GM18519 (cell line): ENCODE measurements at regions not wholly inside any gene's neighbourhood (a gene's known extent, or its start where the extent isn't known, plus 50 kb on each side); places are given as distances from the start of the nearest gene placed in this dataset.
"Not testable (repeated sequence)": the region's sequence is repeated elsewhere in the genome, so short reads cannot be mapped to it uniquely, and the experiment has no call there.

Experiments used
- ATAC-seq: cut with Tn5 transposase; IDR thresholded peaks from one replicate; pipeline ENCODE4 v1.9.1; 2021; ENCODE audit warnings: mild to moderate bottlenecking, moderate library complexity; ENCODE audit not compliant: unreplicated experiment, low FRiP score

GRCh38 chr12:75944097-75944904 lies 87.3 kb downstream of the PHLDA1 start:
- ATAC-seq: peak; percentile 94

GRCh38 chr12:75943730-75944096 lies 87.9 kb downstream of the PHLDA1 start:
- ATAC-seq: no peak

DNA sequence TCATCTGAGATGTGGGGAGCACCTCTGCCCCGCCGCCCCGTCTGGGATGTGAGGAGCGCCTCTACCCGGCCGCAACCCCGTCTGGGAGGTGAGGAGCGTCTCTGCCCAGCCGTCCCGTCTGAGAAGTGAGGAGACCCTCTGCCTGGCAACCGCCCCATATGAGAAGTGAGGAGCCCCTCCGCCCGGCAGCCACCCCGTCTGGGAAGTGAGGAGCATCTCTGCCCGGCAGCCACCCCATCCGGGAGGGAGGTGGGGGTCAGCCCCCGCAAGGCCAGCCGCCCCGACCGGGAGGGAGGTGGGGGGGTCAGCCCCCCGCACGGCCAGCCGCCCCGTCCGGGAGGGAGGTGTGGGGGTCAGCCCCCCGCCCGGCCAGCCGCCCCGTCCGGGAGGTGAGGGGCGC lies 89.9 kb downstream of the PHLDA1 start:
- not testable (repeated sequence) for ATAC-seq

DNA sequence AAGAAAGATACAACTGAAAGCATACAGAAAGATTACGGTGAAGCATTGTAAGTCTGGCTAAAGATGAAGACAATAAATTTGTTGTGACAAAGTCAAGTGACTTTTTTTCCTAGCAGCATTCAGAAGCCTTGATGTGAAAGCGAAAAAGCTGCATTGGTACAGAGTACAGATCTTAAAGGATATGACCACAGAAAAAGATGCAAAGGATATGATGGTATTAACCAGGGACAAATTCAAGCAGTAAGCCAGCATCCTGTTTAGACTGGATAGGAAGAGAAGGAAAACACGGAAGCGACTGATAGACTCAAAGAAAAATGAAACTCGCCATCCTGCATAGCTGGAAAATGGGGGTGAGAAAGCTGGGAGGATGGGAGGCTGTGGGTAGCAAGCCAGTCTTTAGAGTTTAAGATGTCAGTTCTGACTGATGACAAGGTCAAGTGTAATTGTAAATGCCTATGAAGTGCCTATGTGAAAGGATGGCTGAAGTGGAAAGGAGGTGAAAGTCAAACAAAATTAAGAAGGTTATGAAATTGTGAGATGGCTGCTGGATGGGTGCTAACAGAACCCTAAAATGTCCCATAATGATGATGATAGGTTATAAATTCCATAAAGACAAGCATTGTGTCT lies 92.4 kb downstream of the PHLDA1 start:
- ATAC-seq: no peak

GRCh38 chr12:75938189-75938588 lies 93.4 kb downstream of the PHLDA1 start:
- ATAC-seq: no peak

DNA sequence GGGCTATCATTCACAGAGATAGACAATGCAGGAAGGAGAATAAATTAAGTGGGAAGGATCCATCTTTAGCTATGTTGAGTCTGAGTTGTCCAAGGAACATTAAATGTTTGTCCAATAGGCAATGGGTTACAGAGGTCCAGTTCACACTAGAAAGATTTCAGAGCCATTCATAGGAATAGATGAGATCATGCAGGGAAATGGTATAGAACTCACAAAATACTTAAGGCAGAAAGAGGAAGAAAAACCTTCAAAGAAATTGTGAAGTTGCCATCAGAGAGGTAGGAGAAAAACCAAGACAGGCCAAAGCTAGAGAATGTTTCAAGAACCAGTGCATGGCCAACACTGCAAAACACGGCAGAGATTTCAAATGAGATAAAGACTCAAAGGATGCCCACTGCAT lies 94.1 kb downstream of the PHLDA1 start:
- ATAC-seq: no peak

- ATAC-seq: no peak
Measured at GRCh38 chr12:75936515-75937440, 94.8 kb downstream of the PHLDA1 start.

DNA sequence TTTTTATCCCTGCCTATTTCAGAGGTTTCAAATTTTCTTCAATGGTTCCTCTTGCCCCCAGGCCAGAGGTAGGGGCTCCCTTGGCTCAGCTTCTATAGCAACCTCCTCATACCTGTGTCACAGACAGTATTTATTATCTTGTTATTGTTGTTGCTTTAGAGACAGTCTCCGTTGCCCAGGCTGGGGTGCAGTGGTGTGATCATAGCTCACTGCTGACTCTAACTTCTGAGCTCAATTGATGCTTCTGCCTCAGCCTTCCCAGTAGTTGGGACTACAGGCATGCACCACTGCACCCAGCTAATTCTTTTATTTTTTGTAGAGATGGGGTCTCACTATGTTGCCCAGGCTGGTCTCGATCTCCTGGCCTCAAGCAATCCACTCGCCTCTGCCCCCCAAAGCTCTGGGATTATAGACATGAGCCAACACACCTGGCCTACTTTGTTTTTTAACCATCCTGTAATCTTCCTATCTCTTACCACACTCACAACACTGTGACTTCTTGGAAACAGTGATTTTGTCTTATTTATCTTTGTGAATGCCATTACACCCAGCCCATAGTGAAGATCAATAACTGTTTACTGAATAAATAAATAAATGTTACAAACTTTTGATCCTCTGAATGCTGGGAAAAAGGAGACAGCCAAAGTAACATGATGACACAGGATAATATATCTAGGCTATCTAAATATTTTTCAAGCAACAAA lies 95.9 kb downstream of the PHLDA1 start:
- ATAC-seq: no peak

DNA sequence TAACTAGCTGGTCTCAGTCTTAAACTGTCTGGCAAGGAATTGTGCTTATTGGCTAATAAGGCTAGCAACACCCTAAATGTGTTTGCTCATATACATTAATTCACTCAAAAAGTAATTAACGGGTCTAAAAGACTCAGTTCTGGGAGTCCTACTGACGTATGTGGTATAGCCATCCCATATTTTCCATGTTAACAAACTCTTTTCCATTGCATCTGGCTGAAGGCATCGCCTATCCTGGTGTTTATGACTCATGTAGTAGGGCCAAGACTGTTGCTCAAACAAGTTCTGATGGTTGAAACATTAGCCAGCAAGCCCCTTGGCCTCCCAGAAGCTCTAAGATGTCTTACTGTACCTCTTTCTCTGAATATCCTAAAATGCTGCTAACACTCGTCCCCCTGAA lies 98.5 kb downstream of the PHLDA1 start:
- no peak for ATAC-seq

DNA sequence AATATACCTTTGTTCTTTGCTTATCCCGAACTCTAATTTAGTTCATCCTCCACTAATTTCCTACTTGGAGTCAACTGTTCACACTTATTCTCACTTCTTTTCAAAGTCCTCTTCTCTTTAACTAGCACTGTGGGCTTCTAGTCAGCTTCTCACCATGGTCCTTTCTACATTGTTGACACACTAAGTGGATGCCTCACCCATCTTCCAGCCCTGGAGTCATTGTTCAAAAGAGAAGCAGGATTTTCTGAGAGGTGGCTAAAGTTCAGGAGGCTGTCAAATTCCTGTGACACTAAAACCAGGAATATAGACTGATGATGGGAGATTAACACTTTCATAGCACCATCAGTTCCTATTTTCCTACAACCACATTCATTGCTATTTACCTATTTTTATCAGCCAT lies 99.3 kb downstream of the PHLDA1 start:
- ATAC-seq: no peak

GRCh38 chr12:75923964-75924666 lies 107.5 kb downstream of the PHLDA1 start:
- ATAC-seq: no peak

DNA sequence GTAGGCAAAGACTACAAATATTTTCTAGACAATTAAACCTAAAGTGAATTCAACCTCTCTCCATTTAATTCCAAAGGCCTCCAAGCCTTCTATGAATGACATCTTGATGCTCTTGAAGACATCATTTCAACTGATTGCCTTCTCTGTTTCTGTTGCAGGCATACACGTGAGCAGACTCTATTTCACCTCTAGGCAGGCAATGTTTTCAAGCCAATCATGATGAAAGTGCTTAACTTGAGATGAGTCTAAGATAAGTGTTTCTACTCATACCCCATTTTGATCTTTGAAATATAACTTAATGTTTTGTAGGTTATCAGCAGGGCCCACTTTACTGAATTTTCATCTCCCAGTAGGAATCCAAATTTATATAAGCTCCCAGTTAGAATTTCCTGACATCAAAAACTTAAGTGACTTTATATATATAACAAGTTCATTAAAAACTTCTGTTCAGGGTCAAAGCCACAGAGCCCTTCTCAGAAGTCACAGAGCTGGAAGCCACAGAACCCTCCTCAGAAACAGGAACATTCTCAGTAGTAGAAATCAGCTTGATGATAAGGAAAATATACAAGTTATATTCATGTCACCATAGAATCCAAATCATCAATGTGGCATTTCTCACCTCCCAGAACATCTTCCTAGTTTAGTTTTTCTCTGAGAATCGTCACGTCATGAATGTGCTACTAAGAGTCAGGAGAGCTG lies 108.5 kb downstream of the PHLDA1 start:
- no peak for ATAC-seq

GRCh38 chr12:75921622-75922289 lies 109.8 kb downstream of the PHLDA1 start:
- ATAC-seq: no peak

GRCh38 chr12:75917715-75918114 lies 113.9 kb downstream of the PHLDA1 start:
- ATAC-seq: no peak

DNA sequence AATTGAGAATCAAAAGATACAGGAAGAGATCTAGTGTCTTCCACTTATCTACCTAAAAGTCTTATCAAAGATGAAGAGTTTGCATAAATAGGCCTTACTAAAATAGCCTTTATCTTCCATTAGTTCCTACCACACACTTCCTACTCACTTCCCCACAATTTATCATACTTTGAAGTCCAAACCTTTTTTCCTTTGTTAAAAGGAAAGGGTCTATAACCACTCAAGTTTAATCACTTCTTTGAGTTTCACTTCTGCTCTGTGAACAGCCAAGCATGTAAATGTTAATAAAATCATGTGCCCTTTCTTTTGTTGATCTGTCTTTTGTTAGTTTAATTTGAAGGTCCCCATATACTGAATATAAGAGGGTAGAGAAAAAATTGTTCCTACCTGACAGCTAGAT lies 114.5 kb downstream of the PHLDA1 start:
- ATAC-seq: peak; percentile 69

- no peak for ATAC-seq
Measured at GRCh38 chr12:75913502-75914351, 117.8 kb downstream of the PHLDA1 start.

DNA sequence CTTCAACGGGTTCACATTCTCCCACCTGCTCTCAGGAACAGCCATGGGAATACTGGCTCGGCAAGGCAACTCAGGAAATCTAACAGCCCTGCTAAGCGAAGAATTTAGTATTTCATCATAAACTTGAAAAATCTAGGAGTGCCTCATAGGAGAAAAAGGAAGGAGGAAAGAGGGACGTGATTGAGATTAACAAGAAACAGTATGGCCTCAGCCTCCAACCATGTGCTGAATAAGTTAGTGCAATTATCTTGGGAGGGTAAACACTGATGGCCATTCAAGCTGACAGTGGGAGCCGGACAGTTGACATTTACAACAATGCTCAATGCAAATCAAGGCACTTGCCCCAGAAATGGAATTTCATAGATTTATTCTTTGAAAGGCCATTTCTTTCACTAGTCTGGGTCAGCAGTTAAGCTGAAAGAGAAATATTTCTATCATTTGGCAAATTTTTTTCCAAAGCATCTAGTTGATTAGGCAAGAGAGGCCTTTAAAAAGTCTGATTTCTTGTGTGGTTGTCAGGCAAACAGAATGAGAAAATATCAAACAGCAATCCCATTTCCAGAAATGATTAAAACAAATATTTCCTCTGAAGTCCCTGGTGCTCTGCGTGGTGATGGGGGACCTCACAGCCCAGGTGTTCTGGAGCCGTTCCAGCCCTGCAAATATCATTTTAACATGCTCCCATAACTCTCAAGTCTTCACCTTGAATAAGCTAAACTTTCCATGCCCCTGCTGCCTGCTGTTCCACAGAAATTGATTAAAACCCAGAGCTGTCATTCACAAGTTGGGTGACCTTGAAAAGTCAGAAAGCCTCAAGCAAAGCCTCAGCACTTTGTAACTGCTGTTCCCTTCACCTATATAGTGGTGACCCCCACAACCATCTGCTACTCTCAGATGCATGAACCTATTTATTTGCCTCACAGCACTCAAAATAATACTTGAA lies 121.6 kb downstream of the PHLDA1 start:
- ATAC-seq: no peak
